ENCODE measurements at regions not wholly inside any gene's neighbourhood (a gene's known extent, or its start where the extent isn't known, plus 50 kb on each side); places are given as distances from the start of the nearest gene placed in this dataset.

- DNase-seq (peak; percentile 44 to 78), FAIRE-seq (no peak)
- H3K4me3 ChIP-seq (ENCODE audit: low read depth in 1 of 3, low read length in 3 of 3): no peak overlapping the region
- WGBS, 3 donors: 12 to 53% (median 43%) methylated on average over 13 of the region's 13 CpGs
- peaks cover 0 to 32% (median 13%) of the 10 kb centered on the region in 3 donors for H3K4me1 ChIP-seq (ENCODE audit: control insufficient read depth in 3 of 3, insufficient read depth in 2 of 3, low read depth in 1 of 3, low read length in 2 of 3)
- H3K27ac ChIP-seq (ENCODE audit: low read depth in 1 of 3, low read length in 2 of 3): no peak overlapping the region
- no peaks in the 10 kb centered on the region for H3K36me3 ChIP-seq (ENCODE audit: control insufficient read depth in 3 of 3, insufficient read depth in 2 of 3, low read depth in 1 of 3, low read length in 3 of 3)
- no peaks in the 10 kb centered on the region for H3K27me3 ChIP-seq (ENCODE audit: control insufficient read depth in 3 of 3, insufficient read depth in 3 of 3, low read length in 3 of 3)
- peaks cover 0 to 5% of the 10 kb centered on the region in 2 donors for H3K9me3 ChIP-seq (ENCODE audit: control insufficient read depth in 2 of 2, insufficient read depth in 1 of 2, low read depth in 1 of 2, low read length in 1 of 2)
These were observed 381.2 kb downstream of the BCL11B start for GRCh38 chr14:98890556-98891340.

GRCh38 chr14:98893675-98894074 is 378.3 kb downstream of the BCL11B start:
- Histone ChIP-seq H3K36me3 (ENCODE audit: control insufficient read depth in 3 of 3, insufficient read depth in 2 of 3, low read depth in 1 of 3, low read length in 3 of 3) (no peaks in the 10 kb centered on the region), H3K27ac (ENCODE audit: low read depth in 1 of 3, low read length in 2 of 3) (no peak overlapping the region)
- FAIRE-seq: no peak

GRCh38 chr14:98894600-98894999 is 377.4 kb downstream of the BCL11B start:
- no peak overlapping the region for H3K4me3 ChIP-seq (ENCODE audit: low read depth in 1 of 3, low read length in 3 of 3)
- no peaks in the 10 kb centered on the region for H3K27me3 ChIP-seq (ENCODE audit: control insufficient read depth in 3 of 3, insufficient read depth in 3 of 3, low read length in 3 of 3)
- 29 to 60% (median 49%) methylated on average over 5 of the region's 5 CpGs for WGBS, 3 donors
- no peak for FAIRE-seq
- peak in 1 of 2 donors; percentile 41 for DNase-seq
- no peaks in the 10 kb centered on the region for H3K36me3 ChIP-seq (ENCODE audit: control insufficient read depth in 3 of 3, insufficient read depth in 2 of 3, low read depth in 1 of 3, low read length in 3 of 3)
- no peak overlapping the region for H3K27ac ChIP-seq (ENCODE audit: low read depth in 1 of 3, low read length in 2 of 3)
- H3K9me3 ChIP-seq (ENCODE audit: control insufficient read depth in 2 of 2, insufficient read depth in 1 of 2, low read depth in 1 of 2, low read length in 1 of 2): peaks cover 0 to under 1% of the 10 kb centered on the region in 2 donors
- H3K4me1 ChIP-seq (ENCODE audit: control insufficient read depth in 3 of 3, insufficient read depth in 2 of 3, low read depth in 1 of 3, low read length in 2 of 3): peaks cover 0 to 15% (median 9%) of the 10 kb centered on the region in 3 donors

More at GRCh38 chr14:98893675-98894074, 378.3 kb downstream of the BCL11B start:
- no peak overlapping the region for H3K4me3 ChIP-seq (ENCODE audit: low read depth in 1 of 3, low read length in 3 of 3)
- no peak for DNase-seq
- H3K9me3 ChIP-seq (ENCODE audit: control insufficient read depth in 2 of 2, insufficient read depth in 1 of 2, low read depth in 1 of 2, low read length in 1 of 2): peaks cover 0 to 5% of the 10 kb centered on the region in 2 donors
- peaks cover 0 to 20% (median 11%) of the 10 kb centered on the region in 3 donors for H3K4me1 ChIP-seq (ENCODE audit: control insufficient read depth in 3 of 3, insufficient read depth in 2 of 3, low read depth in 1 of 3, low read length in 2 of 3)
- H3K27me3 ChIP-seq (ENCODE audit: control insufficient read depth in 3 of 3, insufficient read depth in 3 of 3, low read length in 3 of 3): no peaks in the 10 kb centered on the region

- Histone ChIP-seq H3K9me3 (ENCODE audit: control insufficient read depth in 2 of 2, insufficient read depth in 1 of 2, low read depth in 1 of 2, low read length in 1 of 2) (no peaks in the 10 kb centered on the region), H3K27ac (ENCODE audit: low read depth in 1 of 3, low read length in 2 of 3) (no peak overlapping the region), H3K27me3 (ENCODE audit: control insufficient read depth in 3 of 3, insufficient read depth in 3 of 3, low read length in 3 of 3) (no peaks in the 10 kb centered on the region), H3K4me1 (ENCODE audit: control insufficient read depth in 3 of 3, insufficient read depth in 2 of 3, low read depth in 1 of 3, low read length in 2 of 3) (peaks cover 0 to 4% (median 3%) of the 10 kb centered on the region in 3 donors), H3K4me3 (ENCODE audit: low read depth in 1 of 3, low read length in 3 of 3) (no peak overlapping the region), H3K36me3 (ENCODE audit: control insufficient read depth in 3 of 3, insufficient read depth in 2 of 3, low read depth in 1 of 3, low read length in 3 of 3) (no peaks in the 10 kb centered on the region)
- no peak for DNase-seq
- 75 to 83% (median 77%) methylated on average over 5 of the region's 5 CpGs for WGBS, 3 donors
- no peak for FAIRE-seq
These were observed 375.5 kb downstream of the BCL11B start for GRCh38 chr14:98896449-98896848.

- Histone ChIP-seq H3K4me1 (ENCODE audit: control insufficient read depth in 3 of 3, insufficient read depth in 2 of 3, low read depth in 1 of 3, low read length in 2 of 3) (peaks cover 0 to 3% (median 0%) of the 10 kb centered on the region in 3 donors), H3K36me3 (ENCODE audit: control insufficient read depth in 3 of 3, insufficient read depth in 2 of 3, low read depth in 1 of 3, low read length in 3 of 3) (no peaks in the 10 kb centered on the region), H3K27me3 (ENCODE audit: control insufficient read depth in 3 of 3, insufficient read depth in 3 of 3, low read length in 3 of 3) (peaks cover 0 to 4% (median 0%) of the 10 kb centered on the region in 3 donors), H3K4me3 (ENCODE audit: low read depth in 1 of 3, low read length in 3 of 3) (no peak overlapping the region), H3K27ac (ENCODE audit: low read depth in 1 of 3, low read length in 2 of 3) (no peak overlapping the region), H3K9me3 (ENCODE audit: control insufficient read depth in 2 of 2, insufficient read depth in 1 of 2, low read depth in 1 of 2, low read length in 1 of 2) (no peaks in the 10 kb centered on the region)
- 73 to 80% (median 73%) methylated on average over 7 of the region's 7 CpGs for WGBS, 3 donors
- FAIRE-seq (no peak), DNase-seq (no peak)
These were observed 374.2 kb downstream of the BCL11B start for GRCh38 chr14:98897605-98898309.

GRCh38 chr14:98899441-98899840 is 372.6 kb downstream of the BCL11B start:
- Histone ChIP-seq H3K4me1 (ENCODE audit: control insufficient read depth in 3 of 3, insufficient read depth in 2 of 3, low read depth in 1 of 3, low read length in 2 of 3) (peaks cover 0 to 3% (median 0%) of the 10 kb centered on the region in 3 donors), H3K4me3 (ENCODE audit: low read depth in 1 of 3, low read length in 3 of 3) (no peak overlapping the region), H3K27ac (ENCODE audit: low read depth in 1 of 3, low read length in 2 of 3) (no peak overlapping the region), H3K27me3 (ENCODE audit: control insufficient read depth in 3 of 3, insufficient read depth in 3 of 3, low read length in 3 of 3) (peaks cover 0 to 4% (median 0%) of the 10 kb centered on the region in 3 donors), H3K9me3 (ENCODE audit: control insufficient read depth in 2 of 2, insufficient read depth in 1 of 2, low read depth in 1 of 2, low read length in 1 of 2) (no peaks in the 10 kb centered on the region), H3K36me3 (ENCODE audit: control insufficient read depth in 3 of 3, insufficient read depth in 2 of 3, low read depth in 1 of 3, low read length in 3 of 3) (no peaks in the 10 kb centered on the region)
- DNase-seq (no peak), FAIRE-seq (no peak)
- 62 to 80% (median 70%) methylated on average over 9 of the region's 9 CpGs for WGBS, 3 donors

- Histone ChIP-seq H3K4me1 (ENCODE audit: control insufficient read depth in 3 of 3, insufficient read depth in 2 of 3, low read depth in 1 of 3, low read length in 2 of 3) (no peaks in the 10 kb centered on the region), H3K9me3 (ENCODE audit: control insufficient read depth in 2 of 2, insufficient read depth in 1 of 2, low read depth in 1 of 2, low read length in 1 of 2) (no peaks in the 10 kb centered on the region), H3K4me3 (ENCODE audit: low read depth in 1 of 3, low read length in 3 of 3) (no peak overlapping the region), H3K27ac (ENCODE audit: low read depth in 1 of 3, low read length in 2 of 3) (no peak overlapping the region), H3K36me3 (ENCODE audit: control insufficient read depth in 3 of 3, insufficient read depth in 2 of 3, low read depth in 1 of 3, low read length in 3 of 3) (no peaks in the 10 kb centered on the region), H3K27me3 (ENCODE audit: control insufficient read depth in 3 of 3, insufficient read depth in 3 of 3, low read length in 3 of 3) (peaks cover 0 to 4% (median 0%) of the 10 kb centered on the region in 3 donors)
- 94 to 98% (median 97%) methylated on average over 14 to 15 of the region's 15 CpGs for WGBS, 3 donors
- no peak for FAIRE-seq
- DNase-seq: no peak
These were observed 371.8 kb downstream of the BCL11B start for GRCh38 chr14:98900236-98900635.

GRCh38 chr14:98900798-98901197 is 371.2 kb downstream of the BCL11B start:
- Histone ChIP-seq H3K4me1 (ENCODE audit: control insufficient read depth in 3 of 3, insufficient read depth in 2 of 3, low read depth in 1 of 3, low read length in 2 of 3) (no peaks in the 10 kb centered on the region), H3K36me3 (ENCODE audit: control insufficient read depth in 3 of 3, insufficient read depth in 2 of 3, low read depth in 1 of 3, low read length in 3 of 3) (no peaks in the 10 kb centered on the region), H3K4me3 (ENCODE audit: low read depth in 1 of 3, low read length in 3 of 3) (no peak overlapping the region), H3K27ac (ENCODE audit: low read depth in 1 of 3, low read length in 2 of 3) (no peak overlapping the region), H3K9me3 (ENCODE audit: control insufficient read depth in 2 of 2, insufficient read depth in 1 of 2, low read depth in 1 of 2, low read length in 1 of 2) (no peaks in the 10 kb centered on the region), H3K27me3 (ENCODE audit: control insufficient read depth in 3 of 3, insufficient read depth in 3 of 3, low read length in 3 of 3) (peaks cover 0 to 4% (median 0%) of the 10 kb centered on the region in 3 donors)
- DNase-seq (no peak), FAIRE-seq (no peak)
- 68 to 82% (median 69%) methylated on average over 4 of the region's 4 CpGs for WGBS, 3 donors
